Activated CD8-positive, alpha-beta memory T cell treated with anti-CD3 and anti-CD28 coated beads, Interleukin-2, amount 10 ng/mL, durations not matched to agents 7 days and 5 days (primary cell): ENCODE measurements at regions not wholly inside any gene's neighbourhood (a gene's known extent, or its start where the extent isn't known, plus 50 kb on each side); places are given as distances from the start of the nearest gene placed in this dataset.
A peak's percentile ranks its signal among the peaks of the same experiment; 100 is the strongest.

Experiments used
- ATAC-seq: fragments of 150-1000 bp; cut with Tn5 transposase; one replicate; pipeline ENCODE4 v1.10.0; 2021; ENCODE audit warnings: moderate library complexity
- CTCF ChIA-PET: fragments of 350-600 bp; sonication (Branson Sonifier 250); formaldehyde crosslinking; loops from one replicate; lab custom pipeline; 2021; ENCODE audit warnings: antibody characterized with exemption; lab: Charles Lee
- DNase-seq: peaks from one replicate; pipeline ENCODE4 v3.0.0-alpha.2; 2020
- H3K27ac Mint-ChIP-seq: one replicate; pipeline ENCODE4 v1.8.0; 2021; ENCODE audit warnings: mild to moderate bottlenecking, mixed read lengths
- H3K27me3 Mint-ChIP-seq: one replicate; pipeline ENCODE4 v1.8.0; 2021; ENCODE audit warnings: mixed read lengths
- H3K36me3 Mint-ChIP-seq: one replicate; pipeline ENCODE4 v1.8.0; 2021; ENCODE audit warnings: mild to moderate bottlenecking, mixed read lengths
- H3K4me1 Mint-ChIP-seq: one replicate; pipeline ENCODE4 v1.8.0; 2021; ENCODE audit warnings: mixed read lengths
- H3K4me3 Mint-ChIP-seq: one replicate; pipeline ENCODE4 v1.8.0; 2021; ENCODE audit warnings: mild to moderate bottlenecking, moderate library complexity, mixed read lengths
- H3K9me3 Mint-ChIP-seq: one replicate; pipeline ENCODE4 v1.8.0; 2022; ENCODE audit warnings: low read depth, mixed read lengths

GRCh38 chr14:98014851-98015615, 1217.9 kb downstream of the VRK1 start:
- peaks cover 46% of the 10 kb centered on the region for H3K4me1 Mint-ChIP-seq
- DNase-seq (no peak), ATAC-seq (no peak)
- H3K27me3 Mint-ChIP-seq = no peaks in the 10 kb centered on the region
- CTCF ChIA-PET = no interaction called here
- H3K4me3 Mint-ChIP-seq = no peak overlapping the region
- peaks cover 5% of the 10 kb centered on the region for H3K36me3 Mint-ChIP-seq
- no peak overlapping the region for H3K27ac Mint-ChIP-seq
- H3K9me3 Mint-ChIP-seq = no peaks in the 10 kb centered on the region

GRCh38 chr14:98015921-98016320, 1218.7 kb downstream of the VRK1 start:
- no peak overlapping the region for H3K4me3 Mint-ChIP-seq
- H3K4me1 Mint-ChIP-seq = peaks cover 44% of the 10 kb centered on the region
- H3K27me3 Mint-ChIP-seq = no peaks in the 10 kb centered on the region
- peaks cover 3% of the 10 kb centered on the region for H3K36me3 Mint-ChIP-seq
- no peaks in the 10 kb centered on the region for H3K9me3 Mint-ChIP-seq
- CTCF ChIA-PET = interaction anchor here (0.6 to 0.9 kb wide), 2 partner anchors 38 to 123 kb away, joined by 3 to 4 read pairs; no protein-coding TSS in a partner anchor
- H3K27ac Mint-ChIP-seq = no peak overlapping the region
- peak; percentile 45 for ATAC-seq
- DNase-seq = no peak

GRCh38 chr14:98018628-98019027, 1221.4 kb downstream of the VRK1 start:
- Mint-ChIP-seq H3K27me3 (no peaks in the 10 kb centered on the region), H3K27ac (peak overlapping the region; percentile 74), H3K4me1 (peaks cover 43% of the 10 kb centered on the region), H3K36me3 (peaks cover 3% of the 10 kb centered on the region), H3K9me3 (no peaks in the 10 kb centered on the region), H3K4me3 (no peak overlapping the region)
- CTCF ChIA-PET = interaction anchor here (0.8 to 2.4 kb wide), 4 partner anchors 10 to 40 kb away, joined by 3 to 10 read pairs (median 5); no protein-coding TSS in a partner anchor
- DNase-seq (peak; percentile 73), ATAC-seq (peak; percentile 86)

- Mint-ChIP-seq H3K27me3 (no peaks in the 10 kb centered on the region), H3K4me1 (peaks cover 21% of the 10 kb centered on the region), H3K27ac (no peak overlapping the region), H3K4me3 (no peak overlapping the region), H3K9me3 (no peaks in the 10 kb centered on the region), H3K36me3 (peaks cover 1% of the 10 kb centered on the region)
- CTCF ChIA-PET = interaction anchor here (1.4 to 1.5 kb wide), 3 partner anchors 21 to 45 kb away, joined by 3 to 4 read pairs (median 3); no protein-coding TSS in a partner anchor
- ATAC-seq = no peak
- DNase-seq = no peak
Observed at GRCh38 chr14:98022541-98023520, 1225.6 kb downstream of the VRK1 start.

GRCh38 chr14:98028162-98028561, 1231.0 kb downstream of the VRK1 start:
- Mint-ChIP-seq H3K27me3 (no peaks in the 10 kb centered on the region), H3K4me1 (no peaks in the 10 kb centered on the region), H3K27ac (no peak overlapping the region), H3K36me3 (peaks cover 7% of the 10 kb centered on the region), H3K4me3 (no peak overlapping the region), H3K9me3 (peaks cover 9% of the 10 kb centered on the region)
- no peak for ATAC-seq
- CTCF ChIA-PET = no interaction called here
- no peak for DNase-seq

GRCh38 chr14:98035396-98035795, 1236.6 kb downstream of the BCL11B start:
- no peak for ATAC-seq
- H3K27ac Mint-ChIP-seq = no peak overlapping the region
- H3K4me1 Mint-ChIP-seq = no peaks in the 10 kb centered on the region
- no peaks in the 10 kb centered on the region for H3K27me3 Mint-ChIP-seq
- H3K9me3 Mint-ChIP-seq = peaks cover 3% of the 10 kb centered on the region
- peaks cover 2% of the 10 kb centered on the region for H3K36me3 Mint-ChIP-seq
- no peak overlapping the region for H3K4me3 Mint-ChIP-seq
- CTCF ChIA-PET = no interaction called here
- no peak for DNase-seq

GRCh38 chr14:98037831-98038230, 1234.2 kb downstream of the BCL11B start:
- DNase-seq (no peak), ATAC-seq (no peak)
- no peaks in the 10 kb centered on the region for H3K9me3 Mint-ChIP-seq
- H3K27me3 Mint-ChIP-seq = no peaks in the 10 kb centered on the region
- H3K4me3 Mint-ChIP-seq = no peak overlapping the region
- H3K4me1 Mint-ChIP-seq = no peaks in the 10 kb centered on the region
- H3K27ac Mint-ChIP-seq = no peak overlapping the region
- CTCF ChIA-PET = no interaction called here
- H3K36me3 Mint-ChIP-seq = no peaks in the 10 kb centered on the region

GRCh38 chr14:98056946-98057345, 1215.1 kb downstream of the BCL11B start:
- ATAC-seq = no peak
- Mint-ChIP-seq H3K27ac (no peak overlapping the region), H3K4me1 (no peaks in the 10 kb centered on the region), H3K27me3 (no peaks in the 10 kb centered on the region), H3K9me3 (no peaks in the 10 kb centered on the region), H3K36me3 (no peaks in the 10 kb centered on the region), H3K4me3 (no peak overlapping the region)
- CTCF ChIA-PET = no interaction called here
- no peak for DNase-seq

- no peak for DNase-seq
- no peaks in the 10 kb centered on the region for H3K9me3 Mint-ChIP-seq
- H3K27ac Mint-ChIP-seq = no peak overlapping the region
- H3K36me3 Mint-ChIP-seq = no peaks in the 10 kb centered on the region
- H3K27me3 Mint-ChIP-seq = no peaks in the 10 kb centered on the region
- no peak for ATAC-seq
- no peak overlapping the region for H3K4me3 Mint-ChIP-seq
- H3K4me1 Mint-ChIP-seq = no peaks in the 10 kb centered on the region
- CTCF ChIA-PET = no interaction called here
Observed at GRCh38 chr14:98059106-98059505, 1212.9 kb downstream of the BCL11B start.

GRCh38 chr14:98062083-98062482, 1209.9 kb downstream of the BCL11B start:
- no peaks in the 10 kb centered on the region for H3K36me3 Mint-ChIP-seq
- ATAC-seq = no peak
- CTCF ChIA-PET = no interaction called here
- no peaks in the 10 kb centered on the region for H3K27me3 Mint-ChIP-seq
- H3K9me3 Mint-ChIP-seq = peaks cover 2% of the 10 kb centered on the region
- no peak overlapping the region for H3K27ac Mint-ChIP-seq
- no peak for DNase-seq
- H3K4me1 Mint-ChIP-seq = no peaks in the 10 kb centered on the region
- no peak overlapping the region for H3K4me3 Mint-ChIP-seq

GRCh38 chr14:98069712-98070171, 1202.3 kb downstream of the BCL11B start:
- no peaks in the 10 kb centered on the region for H3K4me1 Mint-ChIP-seq
- H3K9me3 Mint-ChIP-seq = peaks cover 4% of the 10 kb centered on the region
- ATAC-seq (no peak), DNase-seq (no peak)
- H3K27me3 Mint-ChIP-seq = no peaks in the 10 kb centered on the region
- H3K27ac Mint-ChIP-seq = no peak overlapping the region
- no peaks in the 10 kb centered on the region for H3K36me3 Mint-ChIP-seq
- H3K4me3 Mint-ChIP-seq = no peak overlapping the region
- CTCF ChIA-PET = no interaction called here

- no peak overlapping the region for H3K4me3 Mint-ChIP-seq
- no peak overlapping the region for H3K27ac Mint-ChIP-seq
- H3K36me3 Mint-ChIP-seq = no peaks in the 10 kb centered on the region
- no peaks in the 10 kb centered on the region for H3K27me3 Mint-ChIP-seq
- ATAC-seq (no peak), DNase-seq (no peak)
- CTCF ChIA-PET = no interaction called here
- H3K4me1 Mint-ChIP-seq = no peaks in the 10 kb centered on the region
- H3K9me3 Mint-ChIP-seq = peaks cover 4% of the 10 kb centered on the region
Observed at GRCh38 chr14:98070536-98070935, 1201.5 kb downstream of the BCL11B start.

- H3K27ac Mint-ChIP-seq = no peak overlapping the region
- peaks cover 4% of the 10 kb centered on the region for H3K9me3 Mint-ChIP-seq
- no peaks in the 10 kb centered on the region for H3K4me1 Mint-ChIP-seq
- no peaks in the 10 kb centered on the region for H3K27me3 Mint-ChIP-seq
- CTCF ChIA-PET = no interaction called here
- no peak overlapping the region for H3K4me3 Mint-ChIP-seq
- ATAC-seq (no peak), DNase-seq (no peak)
- no peaks in the 10 kb centered on the region for H3K36me3 Mint-ChIP-seq
Observed at GRCh38 chr14:98074111-98074510, 1197.9 kb downstream of the BCL11B start.
